ENCODE measurements at regions not wholly inside any gene's neighbourhood (a gene's known extent, or its start where the extent isn't known, plus 50 kb on each side); places are given as distances from the start of the nearest gene placed in this dataset.

GRCh38 chr19:30175987-30176386, 196.2 kb upstream of the ZNF536 start:
- H3K4me1 ChIP-seq (ENCODE audit: control insufficient read depth, insufficient read depth, low read length), result no peaks in the 10 kb centered on the region
- H3K9ac ChIP-seq (ENCODE audit: low read length), result no peak overlapping the region
- no peak overlapping the region for H3K4me3 ChIP-seq (ENCODE audit: low read length)
- no peaks in the 10 kb centered on the region for H3K27me3 ChIP-seq (replicated peaks; ENCODE audit: control insufficient read depth, insufficient read depth, low read length)
- no peaks in the 10 kb centered on the region for H3K36me3 ChIP-seq (ENCODE audit: control insufficient read depth, insufficient read depth, low read length, severe bottlenecking)
- DNase-seq (ENCODE audit: low read depth), result no peak
- H3K9me3 ChIP-seq (ENCODE audit: control insufficient read depth, low read length), result peaks cover 10% of the 10 kb centered on the region

- Histone ChIP-seq H3K27me3 (replicated peaks; ENCODE audit: control insufficient read depth, insufficient read depth, low read length) (no peaks in the 10 kb centered on the region), H3K36me3 (ENCODE audit: control insufficient read depth, insufficient read depth, low read length, severe bottlenecking) (no peaks in the 10 kb centered on the region), H3K4me1 (ENCODE audit: control insufficient read depth, insufficient read depth, low read length) (no peaks in the 10 kb centered on the region), H3K9me3 (ENCODE audit: control insufficient read depth, low read length) (peaks cover 29% of the 10 kb centered on the region), H3K9ac (ENCODE audit: low read length) (no peak overlapping the region), H3K4me3 (ENCODE audit: low read length) (no peak overlapping the region)
- no peak for DNase-seq (ENCODE audit: low read depth)
These were observed 193.3 kb upstream of the ZNF536 start for GRCh38 chr19:30178721-30179402.

GRCh38 chr19:30180691-30181090, 191.5 kb upstream of the ZNF536 start:
- DNase-seq (ENCODE audit: low read depth), result no peak
- H3K27me3 ChIP-seq (replicated peaks; ENCODE audit: control insufficient read depth, insufficient read depth, low read length), result no peaks in the 10 kb centered on the region
- no peak overlapping the region for H3K4me3 ChIP-seq (ENCODE audit: low read length)
- H3K9ac ChIP-seq (ENCODE audit: low read length), result no peak overlapping the region
- H3K9me3 ChIP-seq (ENCODE audit: control insufficient read depth, low read length), result peaks cover 35% of the 10 kb centered on the region
- H3K36me3 ChIP-seq (ENCODE audit: control insufficient read depth, insufficient read depth, low read length, severe bottlenecking), result no peaks in the 10 kb centered on the region
- H3K4me1 ChIP-seq (ENCODE audit: control insufficient read depth, insufficient read depth, low read length), result no peaks in the 10 kb centered on the region

- Histone ChIP-seq H3K27me3 (replicated peaks; ENCODE audit: control insufficient read depth, insufficient read depth, low read length) (no peaks in the 10 kb centered on the region), H3K4me1 (ENCODE audit: control insufficient read depth, insufficient read depth, low read length) (no peaks in the 10 kb centered on the region), H3K9me3 (ENCODE audit: control insufficient read depth, low read length) (peaks cover 35% of the 10 kb centered on the region), H3K9ac (ENCODE audit: low read length) (no peak overlapping the region), H3K36me3 (ENCODE audit: control insufficient read depth, insufficient read depth, low read length, severe bottlenecking) (no peaks in the 10 kb centered on the region), H3K4me3 (ENCODE audit: low read length) (no peak overlapping the region)
- DNase-seq (ENCODE audit: low read depth), result no peak
These were observed 188.2 kb upstream of the ZNF536 start for GRCh38 chr19:30183807-30184490.

- H3K4me1 ChIP-seq (ENCODE audit: control insufficient read depth, insufficient read depth, low read length), result no peaks in the 10 kb centered on the region
- no peak overlapping the region for H3K9ac ChIP-seq (ENCODE audit: low read length)
- H3K36me3 ChIP-seq (ENCODE audit: control insufficient read depth, insufficient read depth, low read length, severe bottlenecking), result no peaks in the 10 kb centered on the region
- DNase-seq (ENCODE audit: low read depth), result no peak
- no peak overlapping the region for H3K4me3 ChIP-seq (ENCODE audit: low read length)
- H3K27me3 ChIP-seq (replicated peaks; ENCODE audit: control insufficient read depth, insufficient read depth, low read length), result no peaks in the 10 kb centered on the region
- H3K9me3 ChIP-seq (ENCODE audit: control insufficient read depth, low read length), result peaks cover 11% of the 10 kb centered on the region
These were observed 170.1 kb upstream of the ZNF536 start for GRCh38 chr19:30202060-30202600.

- no peaks in the 10 kb centered on the region for H3K36me3 ChIP-seq (ENCODE audit: control insufficient read depth, insufficient read depth, low read length, severe bottlenecking)
- no peak for DNase-seq (ENCODE audit: low read depth)
- no peak overlapping the region for H3K4me3 ChIP-seq (ENCODE audit: low read length)
These were observed 167.5 kb upstream of the ZNF536 start for GRCh38 chr19:30204721-30205120.

GRCh38 chr19:30206187-30206586, 166.0 kb upstream of the ZNF536 start:
- H3K9ac ChIP-seq (ENCODE audit: low read length), result no peak overlapping the region
- no peaks in the 10 kb centered on the region for H3K4me1 ChIP-seq (ENCODE audit: control insufficient read depth, insufficient read depth, low read length)
- no peaks in the 10 kb centered on the region for H3K36me3 ChIP-seq (ENCODE audit: control insufficient read depth, insufficient read depth, low read length, severe bottlenecking)
- no peaks in the 10 kb centered on the region for H3K27me3 ChIP-seq (replicated peaks; ENCODE audit: control insufficient read depth, insufficient read depth, low read length)
- no peak for DNase-seq (ENCODE audit: low read depth)
- peaks cover 7% of the 10 kb centered on the region for H3K9me3 ChIP-seq (ENCODE audit: control insufficient read depth, low read length)
- no peak overlapping the region for H3K4me3 ChIP-seq (ENCODE audit: low read length)

More at GRCh38 chr19:30204721-30205120, 167.5 kb upstream of the ZNF536 start:
- H3K9ac ChIP-seq (ENCODE audit: low read length), result no peak overlapping the region
- H3K9me3 ChIP-seq (ENCODE audit: control insufficient read depth, low read length), result peaks cover 7% of the 10 kb centered on the region
- no peaks in the 10 kb centered on the region for H3K4me1 ChIP-seq (ENCODE audit: control insufficient read depth, insufficient read depth, low read length)
- no peaks in the 10 kb centered on the region for H3K27me3 ChIP-seq (replicated peaks; ENCODE audit: control insufficient read depth, insufficient read depth, low read length)

DNA sequence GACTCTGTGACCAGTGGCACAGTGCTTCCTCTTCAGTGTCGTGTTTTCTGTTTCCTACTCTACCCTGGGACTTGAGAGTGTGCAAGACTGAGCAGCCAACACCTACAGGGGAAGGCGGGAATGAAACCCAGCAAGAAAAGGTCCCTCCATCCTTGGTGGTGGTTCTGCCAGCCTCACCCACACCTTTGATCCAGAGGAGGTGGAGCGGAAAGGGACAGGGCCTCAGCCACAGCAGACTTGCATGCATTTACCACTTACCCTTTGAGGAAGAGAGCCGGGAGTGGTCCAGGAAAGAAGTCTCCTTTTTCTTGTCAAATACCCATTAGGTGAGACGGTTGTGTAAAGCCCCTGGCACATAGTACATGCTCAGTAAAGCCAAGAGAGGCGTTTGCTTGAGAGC, 164.8 kb upstream of the ZNF536 start:
- Histone ChIP-seq H3K9ac (ENCODE audit: low read length) (no peak overlapping the region), H3K4me1 (ENCODE audit: control insufficient read depth, insufficient read depth, low read length) (no peaks in the 10 kb centered on the region), H3K4me3 (ENCODE audit: low read length) (no peak overlapping the region), H3K27me3 (replicated peaks; ENCODE audit: control insufficient read depth, insufficient read depth, low read length) (no peaks in the 10 kb centered on the region), H3K36me3 (ENCODE audit: control insufficient read depth, insufficient read depth, low read length, severe bottlenecking) (no peaks in the 10 kb centered on the region), H3K9me3 (ENCODE audit: control insufficient read depth, low read length) (peaks cover 7% of the 10 kb centered on the region)
- DNase-seq (ENCODE audit: low read depth), result no peak

- no peaks in the 10 kb centered on the region for H3K27me3 ChIP-seq (replicated peaks; ENCODE audit: control insufficient read depth, insufficient read depth, low read length)
- no peaks in the 10 kb centered on the region for H3K4me1 ChIP-seq (ENCODE audit: control insufficient read depth, insufficient read depth, low read length)
- H3K9ac ChIP-seq (ENCODE audit: low read length), result no peak overlapping the region
- H3K4me3 ChIP-seq (ENCODE audit: low read length), result no peak overlapping the region
- H3K36me3 ChIP-seq (ENCODE audit: control insufficient read depth, insufficient read depth, low read length, severe bottlenecking), result no peaks in the 10 kb centered on the region
- DNase-seq (ENCODE audit: low read depth), result no peak
- H3K9me3 ChIP-seq (ENCODE audit: control insufficient read depth, low read length), result peaks cover 7% of the 10 kb centered on the region
These were observed 163.6 kb upstream of the ZNF536 start for GRCh38 chr19:30208436-30209060.

DNA sequence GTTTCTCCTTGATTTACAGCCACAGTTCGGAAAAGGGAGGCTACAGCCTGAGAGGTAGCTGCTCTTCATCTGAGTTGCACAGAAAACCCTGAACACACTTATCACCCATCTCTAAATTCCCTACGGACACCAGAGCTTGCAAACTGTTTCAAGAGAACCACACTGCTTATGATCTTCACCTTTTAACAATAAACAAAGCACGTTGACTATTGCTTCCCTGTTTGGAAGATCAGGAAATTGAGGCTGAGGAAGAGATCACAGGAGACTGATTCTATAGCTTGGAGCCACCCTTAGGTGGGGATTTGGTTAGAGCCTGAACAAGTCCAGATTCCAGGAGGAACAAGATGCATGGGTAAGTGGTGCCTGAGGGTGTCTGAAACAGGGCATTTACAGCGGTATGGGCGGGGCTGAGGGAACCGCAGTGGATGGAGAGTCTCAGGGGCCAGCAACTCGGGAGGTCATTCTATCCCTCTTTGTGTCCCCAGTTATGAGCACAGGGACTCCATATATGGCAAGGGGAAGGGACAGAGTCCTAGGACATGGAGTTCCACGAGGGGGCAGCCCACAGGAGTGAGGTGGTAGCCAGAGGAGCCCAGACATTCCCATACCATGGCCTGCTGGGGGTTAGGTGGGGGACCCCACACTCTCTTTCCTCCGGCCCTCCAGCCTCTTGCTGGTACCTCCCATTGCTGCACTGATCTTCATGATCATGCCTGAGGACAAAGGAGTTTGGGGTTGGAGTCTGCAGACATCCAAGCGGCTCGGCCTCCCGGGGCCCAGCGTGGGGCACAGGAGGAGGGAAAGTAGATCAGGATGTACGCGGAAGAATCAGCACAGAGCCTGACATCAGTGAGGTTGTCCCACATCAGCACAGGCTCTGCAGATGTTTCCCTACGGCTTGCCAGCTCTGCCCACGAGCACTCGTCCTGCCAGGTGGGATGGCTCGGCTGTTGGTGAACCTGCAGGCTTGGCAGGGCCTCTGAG, 162.3 kb upstream of the ZNF536 start:
- no peaks in the 10 kb centered on the region for H3K36me3 ChIP-seq (ENCODE audit: control insufficient read depth, insufficient read depth, low read length, severe bottlenecking)
- H3K4me3 ChIP-seq (ENCODE audit: low read length), result no peak overlapping the region
- DNase-seq (ENCODE audit: low read depth), result no peak
- peaks cover 7% of the 10 kb centered on the region for H3K9me3 ChIP-seq (ENCODE audit: control insufficient read depth, low read length)
- H3K27me3 ChIP-seq (replicated peaks; ENCODE audit: control insufficient read depth, insufficient read depth, low read length), result no peaks in the 10 kb centered on the region
- no peak overlapping the region for H3K9ac ChIP-seq (ENCODE audit: low read length)
- no peaks in the 10 kb centered on the region for H3K4me1 ChIP-seq (ENCODE audit: control insufficient read depth, insufficient read depth, low read length)

Data from adipocyte (in vitro differentiated cells).